Erythroblast (primary cell): ENCODE measurements at regions not wholly inside any gene's neighbourhood (a gene's known extent, or its start where the extent isn't known, plus 50 kb on each side); places are given as distances from the start of the nearest gene placed in this dataset.

Source experiments
- GATA1 ChIP-seq: IDR thresholded peaks from 2 replicates; pipeline ENCODE4 v1.6.1; 2011; ENCODE audit warnings: low read depth, mild to moderate bottlenecking, control low read depth, low read length, moderate library complexity
- POLR2A ChIP-seq: IDR thresholded peaks from 2 replicates; pipeline ENCODE4 v1.6.1; 2011; ENCODE audit warnings: mild to moderate bottlenecking, low read length

- TF ChIP-seq POLR2A (no peak), GATA1 (no peak)
These were observed 825.1 kb downstream of the SLC4A3 start for GRCh38 chr2:220452561-220452960.
